Nephron progenitor cell (in vitro differentiated cells): ENCODE measurements at regions not wholly inside any gene's neighbourhood (a gene's known extent, or its start where the extent isn't known, plus 50 kb on each side); places are given as distances from the start of the nearest gene placed in this dataset.
"Not testable (repeated sequence)": the region's sequence is repeated elsewhere in the genome, so short reads cannot be mapped to it uniquely, and the experiment has no call there.

Experiments
- DNase-seq: peaks from one replicate; pipeline ENCODE4 v3.0.0; 2021
- H3K27ac Mint-ChIP-seq: 2 replicates; pipeline ENCODE4 v1.8.0; 2021; ENCODE audit warnings: mild to moderate bottlenecking, moderate library complexity, mixed read lengths
- H3K27me3 Mint-ChIP-seq: 2 replicates; pipeline ENCODE4 v1.8.0; 2021; ENCODE audit warnings: mild to moderate bottlenecking, low read depth, mixed read lengths; ENCODE audit not compliant: poor library complexity
- H3K36me3 Mint-ChIP-seq: 2 replicates; pipeline ENCODE4 v1.8.0; 2021; ENCODE audit warnings: low read depth, mixed read lengths
- H3K4me1 Mint-ChIP-seq: 2 replicates; pipeline ENCODE4 v1.8.0; 2021; ENCODE audit warnings: mixed read lengths
- H3K4me3 Mint-ChIP-seq: 2 replicates; pipeline ENCODE4 v1.8.0; 2021; ENCODE audit warnings: mild to moderate bottlenecking, moderate library complexity, mixed read lengths
- H3K9me3 Mint-ChIP-seq: 2 replicates; pipeline ENCODE4 v1.8.0; 2021; ENCODE audit warnings: mild to moderate bottlenecking, moderate library complexity, mixed read lengths
- TF ChIP-seq, protein P1 (sequence below): fragments of 200-600 bp; sonication (generic); IDR thresholded peaks from 2 replicates; pipeline ENCODE4 v1.5.0; 2021; ENCODE audit warnings: antibody characterized with exemption

GRCh38 chr6:890201-890600 lies 197.3 kb upstream of the EXOC2 start:
- no peaks in the 10 kb centered on the region for H3K9me3 Mint-ChIP-seq

DNA sequence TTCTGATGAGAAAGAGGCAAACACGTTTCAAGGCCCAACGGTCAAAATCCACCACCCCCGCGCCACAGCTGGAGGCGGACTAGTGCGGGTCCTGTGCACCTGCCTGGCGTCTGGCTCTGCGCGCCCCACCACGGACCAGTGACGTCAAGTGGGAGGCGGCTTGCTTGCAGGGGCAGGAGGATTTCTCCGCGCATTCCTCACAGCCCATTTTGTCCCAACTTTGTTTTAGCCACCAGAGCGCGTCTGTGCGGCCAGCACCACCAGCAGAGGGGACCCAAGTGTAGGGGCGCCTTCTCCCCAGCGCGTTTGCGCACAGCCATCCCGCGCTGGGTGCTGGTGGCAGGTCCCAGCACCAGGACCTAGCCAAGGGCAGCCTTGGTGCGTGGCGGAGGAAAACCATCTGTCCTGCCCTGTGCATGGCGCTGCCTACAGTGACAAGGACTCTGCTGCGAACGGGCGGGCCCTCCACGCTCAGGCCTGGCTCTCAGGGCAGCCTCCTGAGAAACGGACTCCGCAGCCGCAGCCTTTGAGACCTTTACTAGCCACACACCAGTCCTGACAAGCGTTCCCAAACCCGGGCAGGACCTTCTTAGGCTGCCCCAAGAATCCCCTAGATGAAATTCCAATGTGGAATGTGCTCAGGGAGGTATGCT lies 194.8 kb upstream of the EXOC2 start:
- no peaks in the 10 kb centered on the region for H3K36me3 Mint-ChIP-seq
- H3K27me3 Mint-ChIP-seq = peaks cover 8% of the 10 kb centered on the region
- TF ChIP-seq, protein P1, sequence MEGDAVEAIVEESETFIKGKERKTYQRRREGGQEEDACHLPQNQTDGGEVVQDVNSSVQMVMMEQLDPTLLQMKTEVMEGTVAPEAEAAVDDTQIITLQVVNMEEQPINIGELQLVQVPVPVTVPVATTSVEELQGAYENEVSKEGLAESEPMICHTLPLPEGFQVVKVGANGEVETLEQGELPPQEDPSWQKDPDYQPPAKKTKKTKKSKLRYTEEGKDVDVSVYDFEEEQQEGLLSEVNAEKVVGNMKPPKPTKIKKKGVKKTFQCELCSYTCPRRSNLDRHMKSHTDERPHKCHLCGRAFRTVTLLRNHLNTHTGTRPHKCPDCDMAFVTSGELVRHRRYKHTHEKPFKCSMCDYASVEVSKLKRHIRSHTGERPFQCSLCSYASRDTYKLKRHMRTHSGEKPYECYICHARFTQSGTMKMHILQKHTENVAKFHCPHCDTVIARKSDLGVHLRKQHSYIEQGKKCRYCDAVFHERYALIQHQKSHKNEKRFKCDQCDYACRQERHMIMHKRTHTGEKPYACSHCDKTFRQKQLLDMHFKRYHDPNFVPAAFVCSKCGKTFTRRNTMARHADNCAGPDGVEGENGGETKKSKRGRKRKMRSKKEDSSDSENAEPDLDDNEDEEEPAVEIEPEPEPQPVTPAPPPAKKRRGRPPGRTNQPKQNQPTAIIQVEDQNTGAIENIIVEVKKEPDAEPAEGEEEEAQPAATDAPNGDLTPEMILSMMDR = no peak
- peaks cover 16% of the 10 kb centered on the region for H3K4me1 Mint-ChIP-seq
- H3K4me3 Mint-ChIP-seq = no peak overlapping the region
- DNase-seq = no peak
- no peak overlapping the region for H3K27ac Mint-ChIP-seq
- H3K9me3 Mint-ChIP-seq = no peaks in the 10 kb centered on the region

More at GRCh38 chr6:890201-890600, 197.3 kb upstream of the EXOC2 start:
- TF ChIP-seq, protein P1 = no peak
- Mint-ChIP-seq H3K27me3 (peaks cover 10% of the 10 kb centered on the region), H3K36me3 (no peaks in the 10 kb centered on the region), H3K4me3 (no peak overlapping the region), H3K27ac (no peak overlapping the region), H3K4me1 (peaks cover 4% of the 10 kb centered on the region)
- DNase-seq = no peak

DNA sequence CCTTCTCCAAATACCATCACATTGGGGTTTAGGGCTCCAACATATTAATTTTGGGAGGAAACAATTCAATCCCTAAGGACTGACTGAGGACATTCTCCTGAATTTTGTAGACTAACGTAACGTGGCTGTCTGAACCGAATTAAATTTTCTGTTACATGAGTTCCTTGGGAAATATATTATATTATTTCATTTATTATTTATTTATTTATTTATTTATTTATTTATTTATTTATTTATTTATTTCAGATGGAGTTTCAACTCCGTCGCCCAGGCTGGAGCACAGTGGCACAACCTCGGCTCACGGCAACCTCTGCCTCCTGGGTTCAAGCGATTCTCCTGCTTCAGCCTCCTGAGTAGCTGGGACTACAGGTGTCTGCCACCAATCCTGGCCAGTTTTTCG lies 193.2 kb upstream of the EXOC2 start:
- DNase-seq, H3K27ac Mint-ChIP-seq, H3K9me3 Mint-ChIP-seq, H3K4me3 Mint-ChIP-seq, H3K36me3 Mint-ChIP-seq, H3K27me3 Mint-ChIP-seq: not testable (repeated sequence)
- H3K4me1 Mint-ChIP-seq = peaks cover 21% of the 10 kb centered on the region

GRCh38 chr6:885051-885590 lies 192.2 kb upstream of the EXOC2 start:
- Mint-ChIP-seq H3K27me3 (peaks cover 7% of the 10 kb centered on the region), H3K4me3 (no peak overlapping the region), H3K27ac (no peak overlapping the region), H3K9me3 (no peaks in the 10 kb centered on the region), H3K4me1 (peaks cover 25% of the 10 kb centered on the region), H3K36me3 (no peaks in the 10 kb centered on the region)
- DNase-seq = no peak
- TF ChIP-seq, protein P1 = no peak

DNA sequence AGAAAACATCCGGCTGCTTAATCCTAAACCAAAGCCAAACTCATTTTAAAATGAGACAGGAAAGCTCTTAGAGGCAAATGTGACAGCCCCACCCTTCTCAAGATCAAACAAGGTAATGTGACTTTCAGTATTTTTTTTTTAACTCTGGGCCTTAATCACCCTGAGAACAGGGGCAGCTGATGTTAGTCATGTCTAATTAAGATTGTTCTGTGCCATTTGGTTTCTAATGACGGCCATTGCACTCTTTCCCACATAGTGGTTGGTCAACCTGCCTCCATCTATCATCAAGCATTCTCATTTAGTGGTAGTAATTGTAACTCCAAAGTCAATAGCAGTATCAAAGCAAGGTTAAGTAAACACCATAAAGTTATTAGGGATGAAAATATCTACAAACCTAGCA lies 191.6 kb upstream of the EXOC2 start:
- H3K27me3 Mint-ChIP-seq = peaks cover 3% of the 10 kb centered on the region
- TF ChIP-seq, protein P1 = no peak
- H3K4me3 Mint-ChIP-seq = no peak overlapping the region
- no peaks in the 10 kb centered on the region for H3K9me3 Mint-ChIP-seq
- H3K36me3 Mint-ChIP-seq = no peaks in the 10 kb centered on the region
- no peak overlapping the region for H3K27ac Mint-ChIP-seq
- DNase-seq = no peak
- H3K4me1 Mint-ChIP-seq = peaks cover 25% of the 10 kb centered on the region

DNA sequence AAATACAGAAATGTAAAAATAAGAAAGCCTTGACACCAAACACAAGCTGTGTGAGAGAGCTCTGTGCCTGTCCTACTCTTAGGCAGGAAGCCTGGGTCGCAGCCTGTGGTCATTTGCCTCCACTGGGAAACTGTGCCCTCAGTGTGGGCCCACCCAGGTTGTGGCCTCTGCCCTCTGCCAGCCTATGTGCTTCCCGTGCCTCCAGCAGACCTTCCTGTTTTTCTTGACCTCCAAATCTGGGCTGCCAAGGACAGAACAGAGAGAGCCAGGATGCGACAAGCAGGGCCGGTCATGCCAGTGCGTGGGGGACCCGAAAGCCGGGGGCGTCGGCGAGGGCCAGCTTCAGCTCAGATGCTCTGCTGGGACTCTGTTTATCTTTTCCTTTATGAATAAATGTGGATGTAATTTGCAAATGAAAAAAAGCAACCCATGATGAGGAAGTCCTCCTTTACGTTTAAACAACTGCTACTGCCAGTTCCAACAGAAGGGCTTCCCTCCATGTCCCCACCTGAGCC lies 189.2 kb upstream of the EXOC2 start:
- Mint-ChIP-seq H3K9me3 (no peaks in the 10 kb centered on the region), H3K4me3 (no peak overlapping the region), H3K4me1 (peaks cover 40% of the 10 kb centered on the region), H3K27ac (no peak overlapping the region), H3K27me3 (peaks cover 8% of the 10 kb centered on the region), H3K36me3 (no peaks in the 10 kb centered on the region)
- no peak for DNase-seq
- TF ChIP-seq, protein P1 = no peak
